Body of pancreas (tissue), 4 donors: ENCODE measurements at regions not wholly inside any gene's neighbourhood (a gene's known extent, or its start where the extent isn't known, plus 50 kb on each side); places are given as distances from the start of the nearest gene placed in this dataset.
A peak's percentile ranks its signal among the peaks of the same experiment; 100 is the strongest.
"Not testable (repeated sequence)": the region's sequence is repeated elsewhere in the genome, so short reads cannot be mapped to it uniquely, and the experiment has no call there.

ENCODE experiments used
- ATAC-seq: fragments of 150-250 bp; one replicate; pipeline ENCODE4 v1.9.1; 2016
- DNase-seq, 4 donors: peaks; one replicate each; pipeline ENCODE4 v3.0.0-alpha.2; 2019
- H3K27ac ChIP-seq, 4 donors: fragments of 200-600 bp; sonication (generic); 1 replicate in 3 of 4; 2 replicates in 1 of 4; pipeline versions ENCODE4 v1.5.1 to v1.6.1; 2016 to 2019; ENCODE audit warnings: mild to moderate bottlenecking in 1 of 4, mixed read lengths in 1 of 4, moderate library complexity in 1 of 4
- H3K27me3 ChIP-seq, 2 donors: fragments of 200-600 bp; sonication (generic); one replicate each; pipeline ENCODE4 v1.6.0; 2016; ENCODE audit warnings: mild to moderate bottlenecking in 1 of 2
- H3K36me3 ChIP-seq, 2 donors: fragments of 200-600 bp; sonication (generic); replicated peaks in 1 of 2; 2 replicates each; pipeline ENCODE4 v1.5.1; 2016; ENCODE audit warnings: low read depth in 2 of 2; ENCODE audit not compliant: insufficient read depth in 1 of 2
- H3K4me1 ChIP-seq: fragments of 200-600 bp; sonication (generic); one replicate; pipeline ENCODE4 v1.6.0; 2016
- H3K4me3 ChIP-seq, 2 donors: fragments of 200-600 bp; sonication (generic); 1 replicate in 1 of 2; 2 replicates in 1 of 2; pipeline ENCODE4 v1.5.1; 2016 to 2019
- H3K9me3 ChIP-seq, 3 donors: fragments of 200-600 bp; sonication (generic); 1 replicate in 2 of 3; 2 replicates in 1 of 3; pipeline ENCODE4 v1.5.1; 2016
- POLR2A ChIP-seq, 3 donors: fragments of 450-650 bp; IDR thresholded peaks; one replicate each; pipeline ENCODE4 v1.6.1; 2016; ENCODE audit warnings: antibody characterized with exemption in 3 of 3, mild to moderate bottlenecking in 2 of 3
- WGBS, 2 donors: methylation state at CpG; one replicate each; pipeline ENCODE4 v1.1.5; 2017; 5-methylcytosine and 5-hydroxymethylcytosine counted together
- intact Hi-C: fragments of 100-400 bp; cut with DNase I; formaldehyde crosslinking; loops from one replicate; pipeline ENCODE4 v1.15.1; 2023
- TF ChIP-seq, protein P1 (sequence below), 7 experiments: fragments of 450-650 bp in 4 of 7; fragments of 200-600 bp in 3 of 7; sonication (generic) in 3 of 7; IDR thresholded peaks; one replicate each; pipeline ENCODE4 v1.5.1; 2016 to 2019; ENCODE audit warnings: antibody characterized with exemption in 7 of 7

- 41% methylated on average over 15 of the region's 75 CpGs; no CpG with 5 or more reads in 1 of the 2 donors for WGBS, 2 donors
- Histone ChIP-seq H3K27me3 (no peaks in the 10 kb centered on the region), H3K27ac (no peak overlapping the region), H3K4me3 (no peak overlapping the region), H3K9me3 (no peaks in the 10 kb centered on the region), H3K36me3 (no peaks in the 10 kb centered on the region), H3K4me1 (no peaks in the 10 kb centered on the region)
- no peak for DNase-seq
- intact Hi-C loops, result no loop called here
- no peak for ATAC-seq
- TF ChIP-seq, protein P1, sequence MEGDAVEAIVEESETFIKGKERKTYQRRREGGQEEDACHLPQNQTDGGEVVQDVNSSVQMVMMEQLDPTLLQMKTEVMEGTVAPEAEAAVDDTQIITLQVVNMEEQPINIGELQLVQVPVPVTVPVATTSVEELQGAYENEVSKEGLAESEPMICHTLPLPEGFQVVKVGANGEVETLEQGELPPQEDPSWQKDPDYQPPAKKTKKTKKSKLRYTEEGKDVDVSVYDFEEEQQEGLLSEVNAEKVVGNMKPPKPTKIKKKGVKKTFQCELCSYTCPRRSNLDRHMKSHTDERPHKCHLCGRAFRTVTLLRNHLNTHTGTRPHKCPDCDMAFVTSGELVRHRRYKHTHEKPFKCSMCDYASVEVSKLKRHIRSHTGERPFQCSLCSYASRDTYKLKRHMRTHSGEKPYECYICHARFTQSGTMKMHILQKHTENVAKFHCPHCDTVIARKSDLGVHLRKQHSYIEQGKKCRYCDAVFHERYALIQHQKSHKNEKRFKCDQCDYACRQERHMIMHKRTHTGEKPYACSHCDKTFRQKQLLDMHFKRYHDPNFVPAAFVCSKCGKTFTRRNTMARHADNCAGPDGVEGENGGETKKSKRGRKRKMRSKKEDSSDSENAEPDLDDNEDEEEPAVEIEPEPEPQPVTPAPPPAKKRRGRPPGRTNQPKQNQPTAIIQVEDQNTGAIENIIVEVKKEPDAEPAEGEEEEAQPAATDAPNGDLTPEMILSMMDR (IDR thresholded peaks at IDR 0.05), result no peak
- no peak for TF ChIP-seq POLR2A (IDR thresholded peaks at IDR 0.05)
Measured at GRCh38 chr15:22258009-22258397, 177.7 kb downstream of the OR4M2 start.

DNA sequence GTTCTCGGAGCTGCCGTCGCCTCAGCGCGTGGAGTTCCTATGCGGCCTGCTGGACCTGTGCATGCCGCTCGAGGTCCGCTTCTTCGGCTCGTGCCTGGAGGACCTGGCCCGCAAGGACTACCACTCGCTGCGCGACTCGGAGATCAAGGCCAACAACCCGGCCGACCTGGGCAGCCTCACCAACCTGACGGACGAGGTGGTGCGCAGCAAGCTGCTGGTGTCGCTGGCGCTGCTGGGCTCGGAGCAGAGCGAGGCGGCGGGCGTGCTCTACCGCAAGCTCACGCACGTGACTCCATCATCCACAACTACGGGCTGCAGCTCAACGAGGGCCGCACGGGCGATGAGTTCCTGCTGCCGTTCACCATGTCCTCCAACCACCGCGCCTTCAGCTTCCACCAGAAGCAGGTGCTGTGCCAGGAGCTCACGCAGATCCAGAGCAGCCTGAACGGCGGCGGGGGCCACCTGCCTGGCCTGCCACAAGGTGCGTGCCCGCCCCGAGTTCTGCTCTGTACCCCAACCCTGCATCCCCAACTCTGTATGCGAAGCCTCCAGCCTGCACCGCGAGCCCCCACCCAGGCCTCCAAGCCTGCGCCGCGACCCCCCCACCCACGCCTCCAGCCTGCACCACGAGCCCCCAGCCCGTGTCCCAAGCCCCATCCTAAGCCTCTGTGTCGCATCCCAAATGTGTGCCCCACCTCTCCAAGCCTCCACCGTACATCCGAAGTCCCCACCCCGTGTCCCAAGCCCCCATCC is 178.2 kb downstream of the OR4M2 start:
- WGBS, 2 donors, result 61 to 72% methylated on average over 24 to 59 of the region's 59 CpGs
- H3K27ac ChIP-seq, result no peak overlapping the region
- H3K9me3 ChIP-seq, result no peaks in the 10 kb centered on the region
- TF ChIP-seq, protein P1 (IDR thresholded peaks at IDR 0.05), result no peak
- TF ChIP-seq POLR2A (IDR thresholded peaks at IDR 0.05), result no peak
- H3K36me3 ChIP-seq, result no peaks in the 10 kb centered on the region
- intact Hi-C loops, result no loop called here
- H3K4me3 ChIP-seq, result no peak overlapping the region
- H3K4me1 ChIP-seq, result no peaks in the 10 kb centered on the region
- no peaks in the 10 kb centered on the region for H3K27me3 ChIP-seq
- DNase-seq (no peak), ATAC-seq (no peak)

- H3K27ac ChIP-seq, H3K4me1 ChIP-seq, H3K9me3 ChIP-seq, H3K4me3 ChIP-seq, DNase-seq, H3K27me3 ChIP-seq, H3K36me3 ChIP-seq, intact Hi-C loops, ATAC-seq: not testable (repeated sequence)
- WGBS, 2 donors, result 72 to 83% methylated on average over 31 to 37 of the region's 37 CpGs
Measured at GRCh38 chr15:22259151-22259750, 178.9 kb downstream of the OR4M2 start.

GRCh38 chr15:22259881-22260421 is 179.6 kb downstream of the OR4M2 start:
- no peak for DNase-seq
- H3K36me3 ChIP-seq, result no peaks in the 10 kb centered on the region
- no peak overlapping the region for H3K27ac ChIP-seq
- no peak for ATAC-seq
- 61 to 62% methylated on average over 7 of the region's 7 CpGs for WGBS, 2 donors
- no peaks in the 10 kb centered on the region for H3K27me3 ChIP-seq
- no peaks in the 10 kb centered on the region for H3K9me3 ChIP-seq
- H3K4me3 ChIP-seq, result no peak overlapping the region
- no peaks in the 10 kb centered on the region for H3K4me1 ChIP-seq
- intact Hi-C loops, result no loop called here
- TF ChIP-seq POLR2A (IDR thresholded peaks at IDR 0.05), result no peak
- TF ChIP-seq, protein P1 (IDR thresholded peaks at IDR 0.05), result no peak

DNA sequence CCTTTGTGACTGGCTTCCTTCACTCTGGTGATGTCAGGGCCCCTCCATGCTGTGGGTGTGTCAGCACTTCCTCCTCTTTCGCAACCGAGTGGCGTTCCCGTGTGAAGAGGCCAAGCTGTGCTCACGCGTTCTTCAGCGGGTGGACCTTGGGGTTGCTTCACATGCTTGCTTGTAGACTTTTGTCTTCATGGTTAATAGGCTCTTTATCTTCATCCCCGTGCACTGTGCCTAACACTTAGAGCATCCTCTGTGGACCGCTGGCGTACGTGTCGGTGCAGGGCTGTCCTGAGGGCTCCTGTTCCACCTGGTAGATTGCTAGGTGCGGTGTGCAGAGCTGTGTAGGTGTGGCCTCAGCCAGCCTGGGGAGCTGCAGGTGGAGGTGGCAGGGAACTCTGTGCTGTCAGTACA is 182.3 kb downstream of the OR4M2 start:
- no peak for TF ChIP-seq POLR2A (IDR thresholded peaks at IDR 0.05)
- TF ChIP-seq, protein P1 (IDR thresholded peaks at IDR 0.05), result no peak
- no peak for ATAC-seq

More for the DNA sequence above, 182.3 kb downstream of the OR4M2 start:
- no peaks in the 10 kb centered on the region for H3K4me1 ChIP-seq
- no peaks in the 10 kb centered on the region for H3K9me3 ChIP-seq
- peak in 1 of 4 donors; percentile 46 for DNase-seq
- whole genome bisulfite sequencing, 2 donors, result 69 to 76% methylated on average over 13 of the region's 13 CpGs
- no peak overlapping the region for H3K27ac ChIP-seq
- H3K36me3 ChIP-seq, result no peaks in the 10 kb centered on the region
- no peak overlapping the region for H3K4me3 ChIP-seq
- H3K27me3 ChIP-seq, result no peaks in the 10 kb centered on the region
- intact Hi-C loops, result no loop called here
